ENCODE measurements at regions not wholly inside any gene's neighbourhood (a gene's known extent, or its start where the extent isn't known, plus 50 kb on each side); places are given as distances from the start of the nearest gene placed in this dataset.

DNA sequence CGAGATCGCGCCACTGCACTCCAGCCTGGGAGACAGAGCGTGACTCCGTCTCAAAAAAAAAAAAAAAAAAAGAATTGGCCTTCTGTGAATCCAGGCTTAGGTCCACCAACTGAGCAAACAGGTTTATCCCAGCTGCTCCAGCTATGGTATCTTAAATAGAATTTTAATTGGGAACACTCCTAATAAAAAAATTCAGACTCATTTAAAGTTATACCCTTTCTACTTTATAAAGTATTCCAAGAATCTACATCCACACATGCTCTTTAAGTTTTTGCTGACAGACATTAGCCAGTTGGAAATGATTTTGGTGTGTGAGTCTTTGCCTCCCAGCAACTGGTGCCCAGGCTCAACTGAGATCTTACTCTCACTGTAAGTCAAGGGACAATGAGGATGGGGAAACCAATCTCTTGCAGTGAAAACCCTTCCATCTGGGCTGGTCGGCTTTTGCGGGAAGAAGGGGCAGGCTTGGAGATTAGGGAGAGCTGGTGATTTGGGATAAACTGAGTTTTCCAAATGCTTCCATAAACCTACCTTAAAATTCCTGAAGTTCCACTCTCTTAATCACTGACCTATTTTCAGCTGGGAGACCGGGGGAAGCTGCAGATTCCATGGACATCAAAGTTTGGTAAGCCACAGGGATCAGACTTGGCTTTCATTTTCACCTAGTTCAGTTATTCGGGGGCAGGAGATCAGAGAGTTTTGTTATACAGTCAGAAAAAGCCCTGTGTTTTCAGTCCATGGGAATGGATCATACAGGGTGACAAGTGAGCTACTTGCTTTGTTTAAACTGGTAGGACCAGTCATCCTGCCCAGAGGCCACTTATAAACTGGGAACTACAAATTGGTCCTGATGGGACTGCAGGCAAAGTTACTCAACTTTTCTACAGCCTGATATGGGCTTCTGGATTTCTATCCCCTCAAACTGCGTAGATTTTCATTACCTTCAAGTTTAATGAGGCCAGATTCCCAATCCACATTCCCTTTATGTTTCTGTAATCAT lies 89.3 kb upstream of the ZNF746 start:
- TF ChIP-seq, protein P1, sequence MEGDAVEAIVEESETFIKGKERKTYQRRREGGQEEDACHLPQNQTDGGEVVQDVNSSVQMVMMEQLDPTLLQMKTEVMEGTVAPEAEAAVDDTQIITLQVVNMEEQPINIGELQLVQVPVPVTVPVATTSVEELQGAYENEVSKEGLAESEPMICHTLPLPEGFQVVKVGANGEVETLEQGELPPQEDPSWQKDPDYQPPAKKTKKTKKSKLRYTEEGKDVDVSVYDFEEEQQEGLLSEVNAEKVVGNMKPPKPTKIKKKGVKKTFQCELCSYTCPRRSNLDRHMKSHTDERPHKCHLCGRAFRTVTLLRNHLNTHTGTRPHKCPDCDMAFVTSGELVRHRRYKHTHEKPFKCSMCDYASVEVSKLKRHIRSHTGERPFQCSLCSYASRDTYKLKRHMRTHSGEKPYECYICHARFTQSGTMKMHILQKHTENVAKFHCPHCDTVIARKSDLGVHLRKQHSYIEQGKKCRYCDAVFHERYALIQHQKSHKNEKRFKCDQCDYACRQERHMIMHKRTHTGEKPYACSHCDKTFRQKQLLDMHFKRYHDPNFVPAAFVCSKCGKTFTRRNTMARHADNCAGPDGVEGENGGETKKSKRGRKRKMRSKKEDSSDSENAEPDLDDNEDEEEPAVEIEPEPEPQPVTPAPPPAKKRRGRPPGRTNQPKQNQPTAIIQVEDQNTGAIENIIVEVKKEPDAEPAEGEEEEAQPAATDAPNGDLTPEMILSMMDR (IDR thresholded peaks at IDR 0.05): no peak
- TF ChIP-seq POLR2A (IDR thresholded peaks at IDR 0.05): no peak
